ENCODE measurements at regions not wholly inside any gene's neighbourhood (a gene's known extent, or its start where the extent isn't known, plus 50 kb on each side); places are given as distances from the start of the nearest gene placed in this dataset.

- TF ChIP-seq NRF1 (conservative IDR thresholded peaks at IDR 0.05; ENCODE audit: low read depth, low read length), result no peak
- TF ChIP-seq IRF3 (IDR thresholded peaks at IDR 0.05), result no peak
- no peak for TF ChIP-seq CTCF (IDR thresholded peaks at IDR 0.05 in 2 of 3, conservative IDR thresholded peaks at IDR 0.05 in 1 of 3; ENCODE audit: control insufficient read depth in 2 of 3, extremely low read depth in 1 of 3, insufficient read depth in 1 of 3, low read depth in 3 of 3, low read length in 3 of 3)
- TF ChIP-seq ASH2L (IDR thresholded peaks at IDR 0.05; ENCODE audit: borderline replicate concordance, low read depth), result no peak
- TF ChIP-seq POLR2A (IDR thresholded peaks at IDR 0.05; ENCODE audit: low read depth, low read length), result no peak
- TF ChIP-seq REST (IDR thresholded peaks at IDR 0.05; ENCODE audit: low read depth, low read length), result no peak
- no peak for TF ChIP-seq USF2 (IDR thresholded peaks at IDR 0.05; ENCODE audit: borderline replicate concordance, low read depth, low read length)
- TF ChIP-seq POLR2AphosphoS5 (IDR thresholded peaks at IDR 0.05; ENCODE audit: low read length), result no peak
- TF ChIP-seq DPF2 (IDR thresholded peaks at IDR 0.05), result no peak
- TF ChIP-seq EZH2 (IDR thresholded peaks at IDR 0.05; ENCODE audit: borderline replicate concordance, control insufficient read depth, low read depth, low read length), result no peak
- no peak for TF ChIP-seq CREB1 (IDR thresholded peaks at IDR 0.05; ENCODE audit: low read depth)
- TF ChIP-seq SKIL (IDR thresholded peaks at IDR 0.05; ENCODE audit: low read depth, poor library complexity, severe bottlenecking), result no peak
- TF ChIP-seq SIN3A (IDR thresholded peaks at IDR 0.05; ENCODE audit: low read depth, low read length), result no peak
Measured at GRCh38 chr4:174575436-174575835, 53.1 kb upstream of the HPGD start.

Measured in GM12878 (cell line).